ENCODE measurements at regions not wholly inside any gene's neighbourhood (a gene's known extent, or its start where the extent isn't known, plus 50 kb on each side); places are given as distances from the start of the nearest gene placed in this dataset.

GRCh38 chr13:87138866-87139265 is 532.3 kb upstream of the SLITRK5 start:
- TF ChIP-seq REST (IDR thresholded peaks at IDR 0.05; ENCODE audit: insufficient read depth in 1 of 2, low read depth in 2 of 2, low read length in 2 of 2) = no peak
- no peak for TF ChIP-seq POLR2AphosphoS5 (IDR thresholded peaks at IDR 0.05; ENCODE audit: low read depth, low read length)
- no peak for TF ChIP-seq SIN3A (IDR thresholded peaks at IDR 0.05; ENCODE audit: borderline replicate concordance, insufficient read depth, low read length)
- TF ChIP-seq TAF1 (IDR thresholded peaks at IDR 0.05; ENCODE audit: borderline replicate concordance, insufficient read depth, low read length) = no peak
